ENCODE measurements at regions not wholly inside any gene's neighbourhood (a gene's known extent, or its start where the extent isn't known, plus 50 kb on each side); places are given as distances from the start of the nearest gene placed in this dataset.

- TF ChIP-seq NFRKB (IDR thresholded peaks at IDR 0.05; ENCODE audit: low read depth) (no peak), KLF10 (CRISPR knock-in tag; IDR thresholded peaks at IDR 0.05) (no peak), ZNF277 (CRISPR knock-in tag; IDR thresholded peaks at IDR 0.05; ENCODE audit: borderline replicate concordance) (no peak), MEIS2 (IDR thresholded peaks at IDR 0.05; ENCODE audit: partially characterized antibody) (peak; percentile 35), ZBTB33 (CRISPR knock-in tag; IDR thresholded peaks at IDR 0.05) (no peak), PHF21A (IDR thresholded peaks at IDR 0.05; ENCODE audit: borderline replicate concordance, low read depth) (no peak), JUND (IDR thresholded peaks at IDR 0.05; ENCODE audit: borderline replicate concordance, low read depth, low read length) (peak; percentile 9; the same call in 1 of the 2 replicates), JUND (tag; IDR thresholded peaks at IDR 0.05; ENCODE audit: borderline replicate concordance, low read depth, low read length) (no peak), ETS1 (conservative IDR thresholded peaks at IDR 0.05; ENCODE audit: control insufficient read depth, low read depth, low read length) (no peak)
These were observed 57.9 kb upstream of the MANEA start (continued) for GRCh38 chr6:95519228-95520037.
